HCT116 (cell line): ENCODE measurements at regions not wholly inside any gene's neighbourhood (a gene's known extent, or its start where the extent isn't known, plus 50 kb on each side); places are given as distances from the start of the nearest gene placed in this dataset.

Source experiments
- ATAC-seq: fragments of 200-7000 bp; cut with Tn5 transposase; 2 replicates; pipeline ENCODE4 v1.9.1; 2020; ENCODE audit warnings: mild to moderate bottlenecking, moderate library complexity
- BruUV-seq: library from RNA; stranded (reverse); fragments of 400-500 nt; replicated peaks from 2 replicates; lab custom pipeline; 2021; lab: Mats Ljungman, UMichigan
- CTCF ChIA-PET: fragments of 300-600 bp; sonication (Branson Sonifier 250); formaldehyde crosslinking; loops from one replicate; lab custom pipeline; 2021; ENCODE audit warnings: antibody characterized with exemption; lab: Charles Lee
- POLR2A ChIA-PET: fragments of 300-600, 350-600 bp; sonication (Branson Sonifier 250); formaldehyde crosslinking; loops from one replicate; lab custom pipeline; 2021; ENCODE audit warnings: antibody characterized with exemption; lab: Charles Lee
- RAD21 ChIA-PET, 2 experiments: fragments of 300-600 bp; sonication (Branson Sonifier 250); formaldehyde crosslinking; loops; one replicate each; lab custom pipeline; 2023; ENCODE audit warnings: low total read pairs in 2 of 2; ENCODE audit not compliant: uncharacterized antibody in 2 of 2, unreplicated experiment in 2 of 2, low non-redundant PET in 1 of 2; lab: Charles Lee
- DNase-seq: peaks from one replicate; pipeline ENCODE4 v3.0.0-alpha.2; 2010; ENCODE audit warnings: low read depth, low spot score
- H2AFZ ChIP-seq: fragments of 200-600 bp; shearing (Covaris generic), sonication (generic); 2 replicates; pipeline ENCODE4 v1.6.1; 2017; ENCODE audit warnings: low read depth, mixed run types, mixed read lengths, antibody characterized with exemption, low read length; ENCODE audit not compliant: poor library complexity, severe bottlenecking
- H3K27ac ChIP-seq: 2 replicates; pipeline ENCODE4 v1.5.1; 2012; ENCODE audit warnings: low read depth, low read length
- H3K27me3 ChIP-seq: fragments of 200-600 bp; sonication (generic); 2 replicates; pipeline ENCODE4 v1.6.1; 2016; ENCODE audit warnings: mixed run types, low read length, mixed read lengths; ENCODE audit not compliant: insufficient read depth
- H3K36me3 ChIP-seq, 2 experiments: fragments of 200-500 bp in 1 of 2; fragments of 200-600 bp in 1 of 2; sonication (Bioruptor generic) in 1 of 2; sonication (generic) in 1 of 2; 2 replicates each; pipeline versions ENCODE4 v1.5.1 to v1.6.1; 2014 to 2016; ENCODE audit warnings: low read length in 2 of 2, inconsistent platforms in 1 of 2, mixed read lengths in 1 of 2, mixed run types in 1 of 2; ENCODE audit not compliant: insufficient read depth in 2 of 2, control insufficient read depth in 1 of 2
- H3K4me1 ChIP-seq, 2 experiments: fragments of 200-600 bp in 1 of 2; sonication (generic) in 1 of 2; 2 replicates each; pipeline versions ENCODE4 v1.5.1 to v1.6.1; 2012 to 2017; ENCODE audit warnings: low read length in 2 of 2, inconsistent platforms in 1 of 2, mild to moderate bottlenecking in 1 of 2, mixed read lengths in 1 of 2, mixed run types in 1 of 2, moderate library complexity in 1 of 2; ENCODE audit not compliant: insufficient read depth in 2 of 2, control insufficient read depth in 1 of 2
- H3K4me2 ChIP-seq: fragments of 200-600 bp; sonication (generic); 2 replicates; pipeline ENCODE4 v1.6.1; 2017; ENCODE audit warnings: mixed run types, low read length, mixed read lengths
- H3K4me3 ChIP-seq, 2 experiments: fragments of 200-600 bp in 1 of 2; sonication (generic) in 1 of 2; replicated peaks in 1 of 2; 2 replicates each; pipeline ENCODE4 v1.5.1; 2011 to 2016; ENCODE audit warnings: low read length in 2 of 2, control low read depth in 1 of 2, low read depth in 1 of 2, mild to moderate bottlenecking in 1 of 2, mixed read lengths in 1 of 2, mixed run types in 1 of 2
- H3K79me2 ChIP-seq: fragments of 200-600 bp; sonication (generic); 2 replicates; pipeline ENCODE4 v1.6.1; 2017; ENCODE audit warnings: mild to moderate bottlenecking, mixed run types, low read length, moderate library complexity, mixed read lengths; ENCODE audit not compliant: insufficient read depth
- H3K9ac ChIP-seq: fragments of 200-600 bp; sonication (generic); 2 replicates; pipeline ENCODE4 v1.6.1; 2016; ENCODE audit warnings: low read length, mixed read lengths
- H3K9me2 ChIP-seq: fragments of 200-600 bp; sonication (generic), shearing (Covaris generic); 2 replicates; pipeline ENCODE4 v1.6.1; 2017; ENCODE audit warnings: mixed run types, mild to moderate bottlenecking, moderate library complexity; ENCODE audit not compliant: insufficient read depth
- H3K9me3 ChIP-seq, 2 experiments: fragments of 200-500 bp in 1 of 2; fragments of 200-600 bp in 1 of 2; sonication (Bioruptor generic) in 1 of 2; sonication (generic) in 1 of 2; 2 replicates each; pipeline ENCODE4 v1.6.1; 2014 to 2017; ENCODE audit warnings: low read length in 2 of 2, mixed read lengths in 2 of 2, inconsistent platforms in 1 of 2, low read depth in 1 of 2, mild to moderate bottlenecking in 1 of 2, mixed run types in 1 of 2, moderate library complexity in 1 of 2; ENCODE audit not compliant: control insufficient read depth in 1 of 2, insufficient read depth in 1 of 2
- H4K20me1 ChIP-seq: fragments of 200-600 bp; sonication (generic), shearing (Covaris generic); 2 replicates; pipeline ENCODE4 v1.6.1; 2017; ENCODE audit warnings: mixed run types, mild to moderate bottlenecking, moderate library complexity; ENCODE audit not compliant: insufficient read depth
- CEBPB ChIP-seq: IDR thresholded peaks from 2 replicates; pipeline ENCODE4 v1.6.1; 2012; ENCODE audit warnings: low read depth
- EGR1 ChIP-seq: IDR thresholded peaks from 2 replicates; pipeline ENCODE4 v1.6.1; 2012; ENCODE audit warnings: low read depth
- ELF1 ChIP-seq: IDR thresholded peaks from 2 replicates; pipeline ENCODE4 v1.6.1; 2012; ENCODE audit warnings: low read depth, borderline replicate concordance
- FOSL1 ChIP-seq: IDR thresholded peaks from 2 replicates; pipeline ENCODE4 v1.6.1; 2012; ENCODE audit warnings: low read depth
- JUND ChIP-seq: IDR thresholded peaks from 2 replicates; pipeline ENCODE4 v1.6.1; 2012
- MAX ChIP-seq: IDR thresholded peaks from 2 replicates; pipeline ENCODE4 v1.6.1; 2012
- POLR2A ChIP-seq: IDR thresholded peaks from 2 replicates; pipeline ENCODE4 v1.7.0; 2011; ENCODE audit warnings: borderline replicate concordance; ENCODE audit not compliant: insufficient read depth, insufficient read length; ENCODE audit errors: extremely low read depth
- RAD21 ChIP-seq: IDR thresholded peaks from 2 replicates; pipeline ENCODE4 v1.6.1; 2012; ENCODE audit warnings: low read depth, mild to moderate bottlenecking
- SIN3A ChIP-seq: IDR thresholded peaks from 2 replicates; pipeline ENCODE4 v1.6.1; 2012; ENCODE audit warnings: low read depth
- SP1 ChIP-seq: IDR thresholded peaks from 2 replicates; pipeline ENCODE4 v1.6.1; 2012; ENCODE audit warnings: low read depth
- SRF ChIP-seq: IDR thresholded peaks from 2 replicates; pipeline ENCODE4 v1.6.1; 2012; ENCODE audit warnings: low read depth
- TCF7L2 ChIP-seq: IDR thresholded peaks from 2 replicates; pipeline ENCODE4 v1.7.0; 2011; ENCODE audit warnings: borderline replicate concordance, inconsistent platforms; ENCODE audit not compliant: insufficient read depth, insufficient read length; ENCODE audit errors: extremely low read depth
- ZNF274 ChIP-seq: fragments of 200-500 bp; sonication (Bioruptor generic); IDR thresholded peaks from 2 replicates; pipeline ENCODE4 v1.6.1; 2014; ENCODE audit warnings: mild to moderate bottlenecking, low read depth, low read length, inconsistent platforms
- intact Hi-C: fragments of 100-400 bp; cut with micrococcal nuclease; formaldehyde crosslinking; loops from 2 replicates; pipeline ENCODE4 v1.10.0; 2022
- TF ChIP-seq, protein P1 (sequence below): IDR thresholded peaks from 2 replicates; pipeline ENCODE4 v1.6.1; 2012; ENCODE audit warnings: low read depth
- TF ChIP-seq, protein P2 (sequence below): IDR thresholded peaks from 2 replicates; pipeline ENCODE4 v1.6.1; 2011; ENCODE audit warnings: mild to moderate bottlenecking, low read length, moderate library complexity; ENCODE audit not compliant: insufficient replicate concordance; ENCODE audit errors: extremely low read depth
- TF ChIP-seq, protein P3 (sequence below), 3 experiments: fragments of 200-600 bp in 1 of 3; sonication (generic) in 1 of 3; IDR thresholded peaks in 2 of 3; conservative IDR thresholded peaks in 1 of 3; 2 replicates each; pipeline ENCODE4 v1.5.1; 2012 to 2017; ENCODE audit warnings: low read depth in 2 of 3, low read length in 2 of 3, antibody characterized with exemption in 1 of 3, borderline replicate concordance in 1 of 3, control low read depth in 1 of 3, mild to moderate bottlenecking in 1 of 3, mixed read lengths in 1 of 3, mixed run types in 1 of 3, moderate library complexity in 1 of 3; ENCODE audit not compliant: insufficient read depth in 1 of 3

DNA sequence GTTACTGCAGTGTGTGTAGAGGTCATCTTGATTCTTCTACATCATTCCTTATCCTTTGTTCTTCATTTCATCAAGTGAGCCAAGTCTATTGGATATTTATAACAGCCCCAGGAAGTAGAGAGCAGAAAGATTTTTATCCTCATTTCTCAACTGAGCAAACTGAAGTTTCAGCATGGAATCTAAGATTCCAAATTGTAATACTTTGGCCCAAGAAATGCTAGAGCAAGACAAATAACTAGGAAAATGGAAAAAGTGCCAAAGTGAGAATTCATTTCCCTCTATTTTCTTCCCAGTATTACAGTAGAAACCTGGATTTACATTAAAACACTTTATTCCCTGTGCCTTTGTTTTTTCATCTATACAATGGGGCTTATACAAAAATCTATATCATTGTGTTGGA is 346.8 kb downstream of the ARPP21 start:
- Histone ChIP-seq H3K4me2 (no peak overlapping the region), H3K9ac (no peak overlapping the region), H2AFZ (no peak overlapping the region), H3K27me3 (no peaks in the 10 kb centered on the region), H3K79me2 (no peaks in the 10 kb centered on the region), H3K4me3 (no peak overlapping the region), H4K20me1 (no peaks in the 10 kb centered on the region), H3K9me2 (no peaks in the 10 kb centered on the region), H3K36me3 (no peaks in the 10 kb centered on the region), H3K4me1 (no peaks in the 10 kb centered on the region), H3K27ac (no peak overlapping the region), H3K9me3 (peaks cover 0 to 4% of the 10 kb centered on the region in 2 experiments; a peak in 1 of 4 replicates)
- ATAC-seq (no peak), DNase-seq (no peak)
- BruUV-seq: no TSS peak
- intact Hi-C loops: no loop called here
- ChIA-PET POLR2A (no interaction called here), RAD21 (no interaction called here), CTCF (no interaction called here)
- TF ChIP-seq RAD21: no peak
- TF ChIP-seq, protein P1, sequence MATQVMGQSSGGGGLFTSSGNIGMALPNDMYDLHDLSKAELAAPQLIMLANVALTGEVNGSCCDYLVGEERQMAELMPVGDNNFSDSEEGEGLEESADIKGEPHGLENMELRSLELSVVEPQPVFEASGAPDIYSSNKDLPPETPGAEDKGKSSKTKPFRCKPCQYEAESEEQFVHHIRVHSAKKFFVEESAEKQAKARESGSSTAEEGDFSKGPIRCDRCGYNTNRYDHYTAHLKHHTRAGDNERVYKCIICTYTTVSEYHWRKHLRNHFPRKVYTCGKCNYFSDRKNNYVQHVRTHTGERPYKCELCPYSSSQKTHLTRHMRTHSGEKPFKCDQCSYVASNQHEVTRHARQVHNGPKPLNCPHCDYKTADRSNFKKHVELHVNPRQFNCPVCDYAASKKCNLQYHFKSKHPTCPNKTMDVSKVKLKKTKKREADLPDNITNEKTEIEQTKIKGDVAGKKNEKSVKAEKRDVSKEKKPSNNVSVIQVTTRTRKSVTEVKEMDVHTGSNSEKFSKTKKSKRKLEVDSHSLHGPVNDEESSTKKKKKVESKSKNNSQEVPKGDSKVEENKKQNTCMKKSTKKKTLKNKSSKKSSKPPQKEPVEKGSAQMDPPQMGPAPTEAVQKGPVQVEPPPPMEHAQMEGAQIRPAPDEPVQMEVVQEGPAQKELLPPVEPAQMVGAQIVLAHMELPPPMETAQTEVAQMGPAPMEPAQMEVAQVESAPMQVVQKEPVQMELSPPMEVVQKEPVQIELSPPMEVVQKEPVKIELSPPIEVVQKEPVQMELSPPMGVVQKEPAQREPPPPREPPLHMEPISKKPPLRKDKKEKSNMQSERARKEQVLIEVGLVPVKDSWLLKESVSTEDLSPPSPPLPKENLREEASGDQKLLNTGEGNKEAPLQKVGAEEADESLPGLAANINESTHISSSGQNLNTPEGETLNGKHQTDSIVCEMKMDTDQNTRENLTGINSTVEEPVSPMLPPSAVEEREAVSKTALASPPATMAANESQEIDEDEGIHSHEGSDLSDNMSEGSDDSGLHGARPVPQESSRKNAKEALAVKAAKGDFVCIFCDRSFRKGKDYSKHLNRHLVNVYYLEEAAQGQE: no peak
- TF ChIP-seq, protein P2, sequence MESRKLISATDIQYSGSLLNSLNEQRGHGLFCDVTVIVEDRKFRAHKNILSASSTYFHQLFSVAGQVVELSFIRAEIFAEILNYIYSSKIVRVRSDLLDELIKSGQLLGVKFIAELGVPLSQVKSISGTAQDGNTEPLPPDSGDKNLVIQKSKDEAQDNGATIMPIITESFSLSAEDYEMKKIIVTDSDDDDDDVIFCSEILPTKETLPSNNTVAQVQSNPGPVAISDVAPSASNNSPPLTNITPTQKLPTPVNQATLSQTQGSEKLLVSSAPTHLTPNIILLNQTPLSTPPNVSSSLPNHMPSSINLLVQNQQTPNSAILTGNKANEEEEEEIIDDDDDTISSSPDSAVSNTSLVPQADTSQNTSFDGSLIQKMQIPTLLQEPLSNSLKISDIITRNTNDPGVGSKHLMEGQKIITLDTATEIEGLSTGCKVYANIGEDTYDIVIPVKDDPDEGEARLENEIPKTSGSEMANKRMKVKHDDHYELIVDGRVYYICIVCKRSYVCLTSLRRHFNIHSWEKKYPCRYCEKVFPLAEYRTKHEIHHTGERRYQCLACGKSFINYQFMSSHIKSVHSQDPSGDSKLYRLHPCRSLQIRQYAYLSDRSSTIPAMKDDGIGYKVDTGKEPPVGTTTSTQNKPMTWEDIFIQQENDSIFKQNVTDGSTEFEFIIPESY: no peak
- TF ChIP-seq POLR2A: no peak
- no peak for TF ChIP-seq MAX
- no peak for TF ChIP-seq SRF
- no peak for TF ChIP-seq ELF1
- no peak for TF ChIP-seq JUND
- TF ChIP-seq SP1: no peak
- TF ChIP-seq SIN3A: no peak
- TF ChIP-seq CEBPB: no peak
- no peak for TF ChIP-seq ZNF274
- no peak for TF ChIP-seq EGR1
- TF ChIP-seq, protein P3, sequence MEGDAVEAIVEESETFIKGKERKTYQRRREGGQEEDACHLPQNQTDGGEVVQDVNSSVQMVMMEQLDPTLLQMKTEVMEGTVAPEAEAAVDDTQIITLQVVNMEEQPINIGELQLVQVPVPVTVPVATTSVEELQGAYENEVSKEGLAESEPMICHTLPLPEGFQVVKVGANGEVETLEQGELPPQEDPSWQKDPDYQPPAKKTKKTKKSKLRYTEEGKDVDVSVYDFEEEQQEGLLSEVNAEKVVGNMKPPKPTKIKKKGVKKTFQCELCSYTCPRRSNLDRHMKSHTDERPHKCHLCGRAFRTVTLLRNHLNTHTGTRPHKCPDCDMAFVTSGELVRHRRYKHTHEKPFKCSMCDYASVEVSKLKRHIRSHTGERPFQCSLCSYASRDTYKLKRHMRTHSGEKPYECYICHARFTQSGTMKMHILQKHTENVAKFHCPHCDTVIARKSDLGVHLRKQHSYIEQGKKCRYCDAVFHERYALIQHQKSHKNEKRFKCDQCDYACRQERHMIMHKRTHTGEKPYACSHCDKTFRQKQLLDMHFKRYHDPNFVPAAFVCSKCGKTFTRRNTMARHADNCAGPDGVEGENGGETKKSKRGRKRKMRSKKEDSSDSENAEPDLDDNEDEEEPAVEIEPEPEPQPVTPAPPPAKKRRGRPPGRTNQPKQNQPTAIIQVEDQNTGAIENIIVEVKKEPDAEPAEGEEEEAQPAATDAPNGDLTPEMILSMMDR (IDR thresholded peaks at IDR 0.05 in 2 of 3, conservative IDR thresholded peaks at IDR 0.05 in 1 of 3; ENCODE audit: borderline replicate concordance in 1 of 3, insufficient read depth in 1 of 3, low read depth in 2 of 3, low read length in 2 of 3): no peak
- no peak for TF ChIP-seq TCF7L2
- TF ChIP-seq FOSL1: no peak
